ENCODE measurements at regions not wholly inside any gene's neighbourhood (a gene's known extent, or its start where the extent isn't known, plus 50 kb on each side); places are given as distances from the start of the nearest gene placed in this dataset.

DNA sequence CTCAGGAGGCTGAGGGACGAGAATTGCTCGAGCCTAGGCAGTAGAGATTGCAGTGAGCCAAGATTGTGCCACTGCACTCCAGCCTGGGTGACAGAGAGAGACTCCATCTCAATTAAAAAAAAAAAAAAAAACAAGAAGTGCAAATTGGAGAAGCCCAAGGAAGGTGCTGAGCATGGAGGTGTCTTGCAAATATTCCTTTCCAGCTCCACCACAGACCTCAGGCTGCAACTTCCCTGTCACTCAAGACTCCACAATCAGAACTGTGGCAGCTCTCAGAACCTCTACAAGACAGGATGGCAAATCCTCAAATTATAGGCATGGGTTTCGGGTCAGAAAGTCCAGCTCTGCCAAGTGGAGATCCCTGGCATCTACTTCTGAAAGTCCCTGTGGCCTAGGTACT, 104.4 kb upstream of the TIAM1 start:
- CTCF ChIA-PET: no interaction called here

More for the DNA sequence above, 104.4 kb upstream of the TIAM1 start:
- Histone ChIP-seq H3K27me3 (replicated peaks in 1 of 2; ENCODE audit: control insufficient read depth in 2 of 2, insufficient read depth in 2 of 2, low read length in 1 of 2) (no peaks in the 10 kb centered on the region), H3K79me2 (ENCODE audit: control insufficient read depth, insufficient read depth, low read length) (no peaks in the 10 kb centered on the region), H3K27ac (ENCODE audit: control insufficient read depth, insufficient read depth) (no peak overlapping the region), H3K36me3 (ENCODE audit: control insufficient read depth in 2 of 2, insufficient read depth in 2 of 2, low read length in 1 of 2) (no peaks in the 10 kb centered on the region), H3K4me3 (no peak overlapping the region), H3K4me1 (ENCODE audit: control insufficient read depth, insufficient read depth, low read length) (no peaks in the 10 kb centered on the region), H3K4me2 (ENCODE audit: control insufficient read depth, insufficient read depth) (no peak overlapping the region), H4K20me1 (ENCODE audit: control insufficient read depth, insufficient read depth) (no peaks in the 10 kb centered on the region), H3K9me3 (replicated peaks; ENCODE audit: control insufficient read depth, insufficient read depth, low read length) (no peaks in the 10 kb centered on the region), H3K9ac (ENCODE audit: control insufficient read depth, insufficient read depth, low read length) (no peak overlapping the region), H2AFZ (ENCODE audit: control insufficient read depth, low read depth, low read length) (no peak overlapping the region)
- TF ChIP-seq, protein P1, sequence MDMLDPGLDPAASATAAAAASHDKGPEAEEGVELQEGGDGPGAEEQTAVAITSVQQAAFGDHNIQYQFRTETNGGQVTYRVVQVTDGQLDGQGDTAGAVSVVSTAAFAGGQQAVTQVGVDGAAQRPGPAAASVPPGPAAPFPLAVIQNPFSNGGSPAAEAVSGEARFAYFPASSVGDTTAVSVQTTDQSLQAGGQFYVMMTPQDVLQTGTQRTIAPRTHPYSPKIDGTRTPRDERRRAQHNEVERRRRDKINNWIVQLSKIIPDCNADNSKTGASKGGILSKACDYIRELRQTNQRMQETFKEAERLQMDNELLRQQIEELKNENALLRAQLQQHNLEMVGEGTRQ (IDR thresholded peaks at IDR 0.05; ENCODE audit: borderline replicate concordance, low read depth, low read length): no peak
- TF ChIP-seq, protein P2, sequence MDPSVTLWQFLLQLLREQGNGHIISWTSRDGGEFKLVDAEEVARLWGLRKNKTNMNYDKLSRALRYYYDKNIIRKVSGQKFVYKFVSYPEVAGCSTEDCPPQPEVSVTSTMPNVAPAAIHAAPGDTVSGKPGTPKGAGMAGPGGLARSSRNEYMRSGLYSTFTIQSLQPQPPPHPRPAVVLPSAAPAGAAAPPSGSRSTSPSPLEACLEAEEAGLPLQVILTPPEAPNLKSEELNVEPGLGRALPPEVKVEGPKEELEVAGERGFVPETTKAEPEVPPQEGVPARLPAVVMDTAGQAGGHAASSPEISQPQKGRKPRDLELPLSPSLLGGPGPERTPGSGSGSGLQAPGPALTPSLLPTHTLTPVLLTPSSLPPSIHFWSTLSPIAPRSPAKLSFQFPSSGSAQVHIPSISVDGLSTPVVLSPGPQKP (IDR thresholded peaks at IDR 0.05; ENCODE audit: low read depth, low read length): no peak
- no peak for TF ChIP-seq SIX5 (IDR thresholded peaks at IDR 0.05; ENCODE audit: low read depth, low read length, severe bottlenecking)
- no peak for TF ChIP-seq TBL1XR1 (IDR thresholded peaks at IDR 0.05; ENCODE audit: low read depth, low read length)
- TF ChIP-seq, protein P3, sequence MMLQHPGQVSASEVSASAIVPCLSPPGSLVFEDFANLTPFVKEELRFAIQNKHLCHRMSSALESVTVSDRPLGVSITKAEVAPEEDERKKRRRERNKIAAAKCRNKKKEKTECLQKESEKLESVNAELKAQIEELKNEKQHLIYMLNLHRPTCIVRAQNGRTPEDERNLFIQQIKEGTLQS (IDR thresholded peaks at IDR 0.05; ENCODE audit: borderline replicate concordance, extremely low read depth, low read depth, low read length): no peak
- no peak for TF ChIP-seq PAX8 (IDR thresholded peaks at IDR 0.05)
- TF ChIP-seq, protein P4, sequence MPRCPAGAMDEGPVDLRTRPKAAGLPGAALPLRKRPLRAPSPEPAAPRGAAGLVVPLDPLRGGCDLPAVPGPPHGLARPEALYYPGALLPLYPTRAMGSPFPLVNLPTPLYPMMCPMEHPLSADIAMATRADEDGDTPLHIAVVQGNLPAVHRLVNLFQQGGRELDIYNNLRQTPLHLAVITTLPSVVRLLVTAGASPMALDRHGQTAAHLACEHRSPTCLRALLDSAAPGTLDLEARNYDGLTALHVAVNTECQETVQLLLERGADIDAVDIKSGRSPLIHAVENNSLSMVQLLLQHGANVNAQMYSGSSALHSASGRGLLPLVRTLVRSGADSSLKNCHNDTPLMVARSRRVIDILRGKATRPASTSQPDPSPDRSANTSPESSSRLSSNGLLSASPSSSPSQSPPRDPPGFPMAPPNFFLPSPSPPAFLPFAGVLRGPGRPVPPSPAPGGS (IDR thresholded peaks at IDR 0.05; ENCODE audit: borderline replicate concordance, insufficient read depth, low read depth, low read length, poor library complexity, severe bottlenecking): no peak
- TF ChIP-seq RBBP5 (conservative IDR thresholded peaks at IDR 0.05): no peak
- TF ChIP-seq, protein P5, sequence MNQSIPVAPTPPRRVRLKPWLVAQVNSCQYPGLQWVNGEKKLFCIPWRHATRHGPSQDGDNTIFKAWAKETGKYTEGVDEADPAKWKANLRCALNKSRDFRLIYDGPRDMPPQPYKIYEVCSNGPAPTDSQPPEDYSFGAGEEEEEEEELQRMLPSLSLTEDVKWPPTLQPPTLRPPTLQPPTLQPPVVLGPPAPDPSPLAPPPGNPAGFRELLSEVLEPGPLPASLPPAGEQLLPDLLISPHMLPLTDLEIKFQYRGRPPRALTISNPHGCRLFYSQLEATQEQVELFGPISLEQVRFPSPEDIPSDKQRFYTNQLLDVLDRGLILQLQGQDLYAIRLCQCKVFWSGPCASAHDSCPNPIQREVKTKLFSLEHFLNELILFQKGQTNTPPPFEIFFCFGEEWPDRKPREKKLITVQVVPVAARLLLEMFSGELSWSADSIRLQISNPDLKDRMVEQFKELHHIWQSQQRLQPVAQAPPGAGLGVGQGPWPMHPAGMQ (IDR thresholded peaks at IDR 0.05; ENCODE audit: borderline replicate concordance): no peak
- TF ChIP-seq CHD2 (IDR thresholded peaks at IDR 0.05; ENCODE audit: borderline replicate concordance, low read depth, low read length): no peak
- no peak for TF ChIP-seq YY1 (IDR thresholded peaks at IDR 0.05; ENCODE audit: low read depth, low read length)
- TF ChIP-seq CBX3 (IDR thresholded peaks at IDR 0.05; ENCODE audit: borderline replicate concordance, low read depth): no peak
- no peak for TF ChIP-seq EED (IDR thresholded peaks at IDR 0.05; ENCODE audit: low read depth)
- no peak for TF ChIP-seq NR2C1 (IDR thresholded peaks at IDR 0.05)
- no peak for FAIRE-seq
- ChIA-PET SMC1A (ENCODE audit: uncharacterized antibody, unreplicated experiment) (interaction anchor here (0.6 kb wide), 1 partner anchor 106 kb away, joined by 3 read pairs; no protein-coding TSS in a partner anchor), RAD21 (ENCODE audit: unreplicated experiment) (no interaction called here), POLR2A (no interaction called here)
- BruUV-seq (replicated peaks): no TSS peak
- intact Hi-C loops (cut with micrococcal nuclease; ENCODE audit: unreplicated experiment): no loop called here
- in situ Hi-C loops (cut with MboI): no loop called here
- ATAC-seq: no peak
- 0% methylated on average over 1 of the region's 3 CpGs for WGBS (ENCODE audit: insufficient coverage, insufficient replicate concordance, low lambda C conversion rate, missing lambda C conversion rate)
- DNase-seq (ENCODE audit: low read depth, low spot score): no peak
